ENCODE measurements at regions not wholly inside any gene's neighbourhood (a gene's known extent, or its start where the extent isn't known, plus 50 kb on each side); places are given as distances from the start of the nearest gene placed in this dataset.

GRCh38 chr4:10295301-10295700, 161.9 kb downstream of the ZNF518B start:
- Histone ChIP-seq H3K36me3 (ENCODE audit: control insufficient read depth in 2 of 2, insufficient read depth in 2 of 2, low read length in 1 of 2) (no peaks in the 10 kb centered on the region), H4K20me1 (ENCODE audit: control insufficient read depth, insufficient read depth) (no peaks in the 10 kb centered on the region), H3K4me3 (no peak overlapping the region), H3K4me1 (ENCODE audit: control insufficient read depth, insufficient read depth, low read length) (no peaks in the 10 kb centered on the region), H2AFZ (ENCODE audit: control insufficient read depth, low read depth, low read length) (no peak overlapping the region), H3K27me3 (replicated peaks in 1 of 2; ENCODE audit: control insufficient read depth in 2 of 2, insufficient read depth in 2 of 2, low read length in 1 of 2) (no peaks in the 10 kb centered on the region), H3K9ac (ENCODE audit: control insufficient read depth, insufficient read depth, low read length) (no peak overlapping the region), H3K4me2 (ENCODE audit: control insufficient read depth, insufficient read depth) (no peak overlapping the region), H3K27ac (ENCODE audit: control insufficient read depth, insufficient read depth) (no peak overlapping the region), H3K79me2 (ENCODE audit: control insufficient read depth, insufficient read depth, low read length) (no peaks in the 10 kb centered on the region), H3K9me3 (replicated peaks; ENCODE audit: control insufficient read depth, insufficient read depth, low read length) (no peaks in the 10 kb centered on the region)
- SMC1A ChIA-PET (ENCODE audit: uncharacterized antibody, unreplicated experiment), result no interaction called here
- POLR2A ChIA-PET, result no interaction called here
- CTCF ChIA-PET, result no interaction called here
- RAD21 ChIA-PET (ENCODE audit: unreplicated experiment), result no interaction called here
- WGBS (ENCODE audit: insufficient coverage, insufficient replicate concordance, low lambda C conversion rate, missing lambda C conversion rate), result 34% methylated on average over 3 of the region's 3 CpGs
- FAIRE-seq, result no peak
- in situ Hi-C loops (cut with MboI), result no loop called here
- no TSS peak for BruUV-seq (replicated peaks)
- ATAC-seq, result no peak
- intact Hi-C loops (cut with micrococcal nuclease; ENCODE audit: unreplicated experiment), result no loop called here
- no peak for DNase-seq (ENCODE audit: low read depth, low spot score)
- TF ChIP-seq BCLAF1 (IDR thresholded peaks at IDR 0.05) (no peak), HDAC6 (IDR thresholded peaks at IDR 0.05; ENCODE audit: unreplicated experiment) (no peak), HDAC2 (IDR thresholded peaks at IDR 0.05) (no peak), ZBED1 (IDR thresholded peaks at IDR 0.05; ENCODE audit: borderline replicate concordance) (no peak), SUPT20H (IDR thresholded peaks at IDR 0.05; ENCODE audit: borderline replicate concordance, control insufficient read depth, low read depth, low read length) (no peak), RB1 (IDR thresholded peaks at IDR 0.05; ENCODE audit: borderline replicate concordance) (no peak), NRF1 (conservative IDR thresholded peaks at IDR 0.05; ENCODE audit: low read depth, low read length) (no peak), SRF (IDR thresholded peaks at IDR 0.05; ENCODE audit: low read depth in 2 of 2, low read length in 2 of 2) (no peak), ATF2 (IDR thresholded peaks at IDR 0.05; ENCODE audit: low read length) (no peak), FOS (IDR thresholded peaks at IDR 0.05; ENCODE audit: borderline replicate concordance, extremely low read depth, insufficient read length) (no peak), KAT2A (conservative IDR thresholded peaks at IDR 0.05; ENCODE audit: control insufficient read depth, low read depth, low read length) (no peak), ZBTB4 (CRISPR knock-in tag; IDR thresholded peaks at IDR 0.05) (no peak), SPI1 (IDR thresholded peaks at IDR 0.05; ENCODE audit: borderline replicate concordance, insufficient read depth, low read depth, low read length) (no peak), ZNF24 (IDR thresholded peaks at IDR 0.05) (no peak), ATF7 (IDR thresholded peaks at IDR 0.05; ENCODE audit: low read depth) (no peak), GATAD2B (conservative IDR thresholded peaks at IDR 0.05; ENCODE audit: low read depth) (no peak), ZNF622 (IDR thresholded peaks at IDR 0.05) (no peak), STAT1 (conservative IDR thresholded peaks at IDR 0.05) (no peak), IRF3 (IDR thresholded peaks at IDR 0.05) (no peak)
